CD4-positive, alpha-beta memory T cell (primary cell): ENCODE measurements at regions not wholly inside any gene's neighbourhood (a gene's known extent, or its start where the extent isn't known, plus 50 kb on each side); places are given as distances from the start of the nearest gene placed in this dataset.
"Not testable (repeated sequence)": the region's sequence is repeated elsewhere in the genome, so short reads cannot be mapped to it uniquely, and the experiment has no call there.

Source experiments
- CTCF ChIA-PET: fragments of 350-600 bp; sonication (Branson Sonifier 250); formaldehyde crosslinking; loops from one replicate; lab custom pipeline; 2021; ENCODE audit warnings: inconsistent platforms; ENCODE audit not compliant: partially characterized antibody; lab: Charles Lee
- POLR2A ChIA-PET: fragments of 350-600 bp; sonication (Branson Sonifier 250); formaldehyde crosslinking; loops from one replicate; lab custom pipeline; 2021; ENCODE audit not compliant: partially characterized antibody; lab: Charles Lee
- DNase-seq, 5 donors: peaks; one replicate each; pipeline versions ENCODE4 v3.0.0 to v3.0.0-alpha.2; 2020 to 2022; ENCODE audit warnings: mixed read lengths in 1 of 5
- H3K27ac ChIP-seq: one replicate; pipeline ENCODE4 v1.7.0; 2013; ENCODE audit warnings: low read depth, low read length
- H3K27me3 ChIP-seq: 2 replicates; pipeline ENCODE4 v1.7.0; 2013; ENCODE audit warnings: mild to moderate bottlenecking, low read length, moderate library complexity; ENCODE audit not compliant: insufficient read depth
- H3K36me3 ChIP-seq: 2 replicates; pipeline ENCODE4 v1.7.0; 2013; ENCODE audit warnings: mild to moderate bottlenecking, low read length, moderate library complexity; ENCODE audit not compliant: insufficient read depth
- H3K4me1 ChIP-seq: 2 replicates; pipeline ENCODE4 v1.7.0; 2013; ENCODE audit warnings: mild to moderate bottlenecking, low read length, moderate library complexity; ENCODE audit not compliant: insufficient read depth
- H3K4me3 ChIP-seq, 2 donors: one replicate each; pipeline ENCODE4 v1.7.0; 2013; ENCODE audit warnings: low read length in 2 of 2, mild to moderate bottlenecking in 1 of 2
- H3K9me3 ChIP-seq, 2 donors: one replicate each; pipeline ENCODE4 v1.7.0; 2013; ENCODE audit warnings: low read length in 2 of 2, control low read depth in 1 of 2; ENCODE audit not compliant: control insufficient read depth in 1 of 2
- H3K27ac Mint-ChIP-seq, 7 donors: one replicate each; pipeline ENCODE4 v1.8.0; 2020 to 2021; ENCODE audit warnings: mixed read lengths in 7 of 7, mild to moderate bottlenecking in 6 of 7, inconsistent platforms in 3 of 7, moderate library complexity in 3 of 7
- H3K27me3 Mint-ChIP-seq, 2 donors: one replicate each; pipeline ENCODE4 v1.8.0; 2020 to 2021; ENCODE audit warnings: mixed read lengths in 2 of 2
- H3K36me3 Mint-ChIP-seq, 2 donors: one replicate each; pipeline ENCODE4 v1.8.0; 2020 to 2021; ENCODE audit warnings: mixed read lengths in 2 of 2, inconsistent platforms in 1 of 2, mild to moderate bottlenecking in 1 of 2
- H3K4me1 Mint-ChIP-seq, 4 donors: one replicate each; pipeline ENCODE4 v1.8.0; 2020 to 2021; ENCODE audit warnings: mixed read lengths in 4 of 4, mild to moderate bottlenecking in 1 of 4
- H3K4me3 Mint-ChIP-seq, 8 donors: one replicate each; pipeline ENCODE4 v1.8.0; 2020 to 2021; ENCODE audit warnings: mixed read lengths in 8 of 8, mild to moderate bottlenecking in 7 of 8, moderate library complexity in 6 of 8, inconsistent platforms in 3 of 8
- H3K9me3 Mint-ChIP-seq, 8 donors: one replicate each; pipeline ENCODE4 v1.8.0; 2020 to 2021; ENCODE audit warnings: mixed read lengths in 8 of 8, mild to moderate bottlenecking in 5 of 8, inconsistent platforms in 3 of 8, moderate library complexity in 1 of 8
- intact Hi-C: fragments of 100-400 bp; cut with micrococcal nuclease; formaldehyde crosslinking; loops from one replicate; pipeline ENCODE4 v1.15.1; 2023

GRCh38 chr4:12359420-12359819 lies 930.7 kb upstream of the HS3ST1 start:
- no peaks in the 10 kb centered on the region for H3K27me3 ChIP-seq

DNA sequence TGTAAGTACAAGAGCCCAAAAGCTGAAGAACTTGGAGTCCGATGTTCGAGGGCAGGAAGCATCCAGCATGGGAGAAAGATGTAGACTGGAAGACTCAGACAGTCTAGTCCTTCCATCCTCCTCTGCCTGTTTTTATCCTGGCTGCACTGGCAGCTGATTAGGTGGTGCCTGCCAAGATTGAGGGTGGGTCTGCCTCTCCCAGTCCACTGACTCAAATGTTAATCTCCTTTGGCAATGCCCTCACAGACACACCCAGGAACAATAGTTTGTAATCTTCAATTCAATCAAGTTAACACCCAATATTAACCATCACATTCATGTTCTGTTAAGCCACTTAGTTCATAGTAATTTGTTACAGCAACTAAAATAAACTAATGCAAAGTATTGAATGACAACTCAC lies 904.4 kb upstream of the HS3ST1 start:
- H3K27ac ChIP-seq, POLR2A ChIA-PET, H3K27me3 Mint-ChIP-seq, intact Hi-C loops, H3K4me3 ChIP-seq, H3K4me1 ChIP-seq, H3K4me1 Mint-ChIP-seq, H3K36me3 Mint-ChIP-seq, CTCF ChIA-PET, H3K27me3 ChIP-seq, H3K9me3 ChIP-seq, DNase-seq, H3K36me3 ChIP-seq, H3K27ac Mint-ChIP-seq, H3K4me3 Mint-ChIP-seq: not testable (repeated sequence)
- H3K9me3 Mint-ChIP-seq = peaks cover 0 to 28% (median 13%) of the 10 kb centered on the region in 8 donors

More at GRCh38 chr4:12359420-12359819, 930.7 kb upstream of the HS3ST1 start:
- POLR2A ChIA-PET = no interaction called here
- no peaks in the 10 kb centered on the region for H3K36me3 ChIP-seq
- H3K9me3 ChIP-seq = no peaks in the 10 kb centered on the region
- H3K27ac Mint-ChIP-seq = no peak overlapping the region
- H3K4me3 Mint-ChIP-seq = no peak overlapping the region
- CTCF ChIA-PET = no interaction called here
- H3K4me1 ChIP-seq = no peaks in the 10 kb centered on the region
- intact Hi-C loops = no loop called here
- H3K9me3 Mint-ChIP-seq = peaks cover 0 to 25% (median 6%) of the 10 kb centered on the region in 8 donors
- no peaks in the 10 kb centered on the region for H3K27me3 Mint-ChIP-seq
- H3K36me3 Mint-ChIP-seq = no peaks in the 10 kb centered on the region
- no peak overlapping the region for H3K27ac ChIP-seq
- H3K4me3 ChIP-seq = no peak overlapping the region
- no peak for DNase-seq
- H3K4me1 Mint-ChIP-seq = no peaks in the 10 kb centered on the region

- H3K4me3 Mint-ChIP-seq = no peak overlapping the region
- ChIA-PET POLR2A (no interaction called here), CTCF (no interaction called here)
- DNase-seq = no peak
- H3K9me3 Mint-ChIP-seq = peaks cover 0 to 5% (median 3%) of the 10 kb centered on the region in 8 donors
- H3K36me3 Mint-ChIP-seq = no peaks in the 10 kb centered on the region
- Histone ChIP-seq H3K9me3 (no peaks in the 10 kb centered on the region), H3K4me1 (no peaks in the 10 kb centered on the region), H3K27ac (no peak overlapping the region), H3K36me3 (no peaks in the 10 kb centered on the region), H3K4me3 (no peak overlapping the region), H3K27me3 (no peaks in the 10 kb centered on the region)
- H3K4me1 Mint-ChIP-seq = no peaks in the 10 kb centered on the region
- intact Hi-C loops = no loop called here
- H3K27ac Mint-ChIP-seq = no peak overlapping the region
- H3K27me3 Mint-ChIP-seq = no peaks in the 10 kb centered on the region
These were observed 896.3 kb upstream of the HS3ST1 start for GRCh38 chr4:12324965-12325364.

- Histone ChIP-seq H3K27me3 (no peaks in the 10 kb centered on the region), H3K4me1 (no peaks in the 10 kb centered on the region), H3K36me3 (no peaks in the 10 kb centered on the region), H3K27ac (no peak overlapping the region), H3K9me3 (no peaks in the 10 kb centered on the region), H3K4me3 (no peak overlapping the region)
- Mint-ChIP-seq H3K27ac (peak overlapping the region in 1 of 7 donors; percentile 30), H3K36me3 (no peaks in the 10 kb centered on the region), H3K4me3 (no peak overlapping the region), H3K4me1 (no peaks in the 10 kb centered on the region), H3K9me3 (peaks cover 2 to 10% (median 5%) of the 10 kb centered on the region in 8 donors), H3K27me3 (no peaks in the 10 kb centered on the region)
- ChIA-PET POLR2A (no interaction called here), CTCF (no interaction called here)
- intact Hi-C loops = no loop called here
- no peak for DNase-seq
These were observed 891.1 kb upstream of the HS3ST1 start for GRCh38 chr4:12319765-12320164.

DNA sequence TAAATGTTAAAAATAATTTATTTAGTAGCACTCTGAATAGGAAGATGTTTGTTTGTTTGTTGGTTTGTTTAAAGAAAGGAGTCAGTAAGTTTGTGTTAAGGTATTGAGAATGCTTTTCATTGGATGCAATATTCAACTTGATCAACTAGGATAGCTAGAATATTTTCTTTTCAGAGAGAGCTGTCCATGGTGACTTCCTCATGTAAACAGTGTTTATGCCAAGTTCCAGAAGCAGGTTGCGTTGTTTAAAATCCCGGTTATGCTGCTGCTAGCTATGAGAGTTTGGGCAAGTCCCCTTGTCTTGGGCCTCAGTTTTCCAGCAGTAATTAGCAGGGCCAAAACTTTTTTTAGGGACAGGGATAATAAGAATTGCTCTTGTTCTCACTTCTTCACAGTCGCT lies 876.2 kb upstream of the HS3ST1 start:
- H3K9me3 ChIP-seq = no peaks in the 10 kb centered on the region
- Mint-ChIP-seq H3K27ac (no peak overlapping the region), H3K27me3 (no peaks in the 10 kb centered on the region), H3K9me3 (peaks cover 0 to 10% (median 4%) of the 10 kb centered on the region in 8 donors), H3K36me3 (no peaks in the 10 kb centered on the region), H3K4me1 (no peaks in the 10 kb centered on the region), H3K4me3 (no peak overlapping the region)
- ChIA-PET CTCF (no interaction called here), POLR2A (no interaction called here)
- intact Hi-C loops = no loop called here
- DNase-seq = no peak
- no peaks in the 10 kb centered on the region for H3K27me3 ChIP-seq
- H3K4me1 ChIP-seq = no peaks in the 10 kb centered on the region
- H3K4me3 ChIP-seq = no peak overlapping the region
- no peaks in the 10 kb centered on the region for H3K36me3 ChIP-seq
- H3K27ac ChIP-seq = no peak overlapping the region

DNA sequence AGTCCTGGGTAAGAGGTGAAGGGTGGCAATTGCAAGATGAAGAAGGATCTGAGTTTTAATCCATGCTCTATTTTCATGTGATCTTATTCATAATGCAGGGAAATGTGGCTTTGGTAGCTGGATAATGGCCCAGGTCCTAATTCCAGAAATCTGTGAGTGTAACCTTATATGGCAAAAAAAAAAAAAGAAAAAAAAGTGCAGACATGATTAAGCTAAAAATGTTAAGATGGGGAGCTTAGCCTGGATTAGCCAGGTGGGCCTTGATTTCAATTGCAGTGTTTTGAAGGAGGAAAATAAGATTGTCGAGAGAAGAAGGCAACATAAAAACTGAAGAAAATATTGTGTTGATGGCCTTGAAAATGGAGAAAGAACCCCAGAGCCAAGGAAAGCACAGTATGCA lies 867.7 kb upstream of the HS3ST1 start:
- no peaks in the 10 kb centered on the region for H3K36me3 ChIP-seq
- intact Hi-C loops = no loop called here
- no peaks in the 10 kb centered on the region for H3K4me1 Mint-ChIP-seq
- no peaks in the 10 kb centered on the region for H3K4me1 ChIP-seq
- H3K27ac ChIP-seq = no peak overlapping the region
- H3K4me3 ChIP-seq = no peak overlapping the region
- POLR2A ChIA-PET = no interaction called here
- no peaks in the 10 kb centered on the region for H3K27me3 ChIP-seq
- H3K27ac Mint-ChIP-seq = no peak overlapping the region
- CTCF ChIA-PET = interaction anchor here (1.5 kb wide), 1 partner anchor 17 kb away, joined by 3 read pairs; no protein-coding TSS in a partner anchor
- peaks cover 0 to 24% (median 6%) of the 10 kb centered on the region in 8 donors for H3K9me3 Mint-ChIP-seq
- no peak for DNase-seq
- no peak overlapping the region for H3K4me3 Mint-ChIP-seq
- H3K36me3 Mint-ChIP-seq = no peaks in the 10 kb centered on the region
- H3K27me3 Mint-ChIP-seq = no peaks in the 10 kb centered on the region
- peaks cover 0 to 2% of the 10 kb centered on the region in 2 donors for H3K9me3 ChIP-seq

- H3K36me3 ChIP-seq = no peaks in the 10 kb centered on the region
- Mint-ChIP-seq H3K27ac (no peak overlapping the region), H3K9me3 (peaks cover 0 to 30% (median 7%) of the 10 kb centered on the region in 8 donors), H3K4me1 (no peaks in the 10 kb centered on the region), H3K4me3 (no peak overlapping the region), H3K36me3 (no peaks in the 10 kb centered on the region), H3K27me3 (no peaks in the 10 kb centered on the region)
- intact Hi-C loops = no loop called here
- no peak for DNase-seq
- no peaks in the 10 kb centered on the region for H3K27me3 ChIP-seq
- no peak overlapping the region for H3K4me3 ChIP-seq
- no peak overlapping the region for H3K27ac ChIP-seq
- ChIA-PET CTCF (no interaction called here), POLR2A (no interaction called here)
- no peaks in the 10 kb centered on the region for H3K4me1 ChIP-seq
- peaks cover 0 to 2% of the 10 kb centered on the region in 2 donors for H3K9me3 ChIP-seq
These were observed 865.3 kb upstream of the HS3ST1 start for GRCh38 chr4:12293906-12294525.
